GM19467 (cell line): ENCODE measurements at regions not wholly inside any gene's neighbourhood (a gene's known extent, or its start where the extent isn't known, plus 50 kb on each side); places are given as distances from the start of the nearest gene placed in this dataset.

Experiments used
- ATAC-seq: cut with Tn5 transposase; IDR thresholded peaks from one replicate; pipeline ENCODE4 v1.9.1; 2021; ENCODE audit warnings: mild to moderate bottlenecking, moderate library complexity; ENCODE audit not compliant: unreplicated experiment

DNA sequence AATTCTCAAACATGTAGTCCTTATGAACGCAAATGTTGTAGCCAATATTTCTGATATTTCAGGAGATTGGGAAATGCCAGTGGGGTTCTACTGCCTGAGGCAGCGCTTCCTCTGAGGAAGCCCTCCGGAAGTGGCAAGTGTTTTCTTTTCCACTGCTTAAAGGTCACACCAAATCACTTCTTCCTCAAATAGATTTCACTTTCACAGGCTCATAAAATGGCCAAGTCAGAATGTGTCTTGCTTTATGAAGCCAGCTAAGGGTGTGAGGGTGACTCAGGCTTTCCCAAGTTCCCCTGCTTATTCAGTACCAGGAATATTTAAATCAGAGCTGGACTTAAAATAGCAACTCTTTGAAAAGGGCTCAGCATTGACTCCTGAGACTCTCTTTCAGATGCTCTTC lies 514.2 kb upstream of the DIPK2B start:
- ATAC-seq: no peak

DNA sequence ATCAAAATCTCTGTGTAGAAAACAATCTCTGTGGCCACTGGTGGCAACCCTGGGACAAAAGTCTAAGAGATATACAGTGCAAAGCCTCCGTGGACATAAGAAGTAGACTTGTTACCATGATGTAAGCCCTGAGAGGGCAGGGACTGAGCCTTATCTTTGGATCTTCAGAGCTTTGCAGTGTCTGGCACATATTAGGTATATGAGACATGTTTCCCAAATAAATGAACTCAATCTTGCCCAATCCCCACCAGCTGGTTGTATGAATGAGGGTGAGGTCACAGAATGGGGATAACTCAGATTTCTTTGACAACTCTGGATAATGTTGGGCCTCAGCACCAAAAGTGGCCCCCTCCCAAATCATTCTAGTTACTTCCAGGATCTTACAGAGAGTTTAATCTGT lies 511.4 kb upstream of the DIPK2B start:
- no peak for ATAC-seq

DNA sequence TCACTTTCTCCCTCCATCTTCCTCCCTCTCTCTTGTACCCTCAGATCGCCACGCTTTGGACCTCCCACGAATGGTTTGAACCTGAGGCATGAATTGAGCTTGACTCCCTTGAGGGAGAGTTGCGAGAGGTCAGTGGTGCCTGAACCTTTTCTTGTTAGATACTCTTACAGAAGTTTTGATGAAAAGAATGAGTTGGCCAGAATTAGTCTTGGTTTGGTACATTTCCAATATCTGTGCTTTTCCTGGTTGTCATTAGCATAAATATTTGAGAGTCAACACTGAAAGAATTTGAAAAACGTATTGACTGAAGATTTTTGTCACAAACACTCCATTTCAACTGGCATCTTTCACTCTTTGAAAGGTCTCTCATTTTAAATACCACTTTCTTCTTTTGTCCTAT lies 510.6 kb upstream of the DIPK2B start:
- ATAC-seq: no peak

DNA sequence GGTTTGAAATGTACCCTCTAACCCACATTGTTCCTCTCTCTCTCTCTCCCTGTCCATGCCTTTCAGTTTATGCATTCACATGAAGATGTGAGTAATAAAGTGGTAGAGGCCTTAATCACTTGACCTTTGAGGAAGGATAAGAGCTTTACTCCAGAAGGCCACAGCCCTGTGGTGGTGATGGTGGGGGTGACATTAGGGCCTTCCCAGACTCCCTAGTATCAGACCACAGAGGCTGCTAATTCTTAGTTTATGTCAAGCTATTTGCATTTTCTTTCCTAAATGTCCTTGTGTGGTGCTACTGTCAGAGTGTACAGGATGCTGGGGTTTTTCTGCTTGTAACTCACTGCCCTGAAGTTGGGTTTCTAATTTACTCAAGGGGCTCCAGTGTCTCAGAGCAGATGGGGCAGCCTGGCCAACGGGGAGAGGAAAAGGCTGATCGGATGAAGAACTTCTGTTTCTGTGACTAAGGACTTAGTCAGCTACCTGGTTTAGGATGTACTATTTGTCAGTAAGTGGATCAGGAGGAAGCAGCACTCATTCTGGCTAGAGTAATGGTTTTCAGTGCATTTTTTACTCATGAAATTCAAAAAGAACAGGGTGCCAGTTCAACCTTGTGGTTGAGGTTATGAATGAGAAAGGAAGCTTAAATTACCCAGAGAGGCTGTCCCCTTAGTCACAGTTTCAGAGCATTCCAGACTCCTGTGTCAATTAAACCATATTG lies 509.6 kb upstream of the DIPK2B start:
- peak; percentile 62 for ATAC-seq

DNA sequence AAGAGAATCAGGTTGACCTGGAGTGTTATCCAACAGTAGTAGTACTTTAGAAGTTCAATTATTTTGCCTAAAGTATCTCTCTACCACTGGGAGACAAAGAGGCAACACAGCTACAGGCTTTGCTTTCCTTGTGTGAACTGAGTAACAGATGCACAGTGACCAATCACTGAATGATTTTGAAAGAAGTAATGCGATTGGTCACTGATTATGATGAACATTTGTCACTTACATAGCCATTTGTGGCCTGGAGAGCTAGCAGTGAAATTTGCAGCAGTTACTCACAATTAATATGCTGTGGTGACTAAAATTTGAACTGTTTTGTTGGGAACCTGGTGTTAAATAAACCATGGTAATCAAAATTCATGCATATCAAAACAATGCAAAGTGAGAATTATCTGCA lies 508.7 kb upstream of the DIPK2B start:
- no peak for ATAC-seq

DNA sequence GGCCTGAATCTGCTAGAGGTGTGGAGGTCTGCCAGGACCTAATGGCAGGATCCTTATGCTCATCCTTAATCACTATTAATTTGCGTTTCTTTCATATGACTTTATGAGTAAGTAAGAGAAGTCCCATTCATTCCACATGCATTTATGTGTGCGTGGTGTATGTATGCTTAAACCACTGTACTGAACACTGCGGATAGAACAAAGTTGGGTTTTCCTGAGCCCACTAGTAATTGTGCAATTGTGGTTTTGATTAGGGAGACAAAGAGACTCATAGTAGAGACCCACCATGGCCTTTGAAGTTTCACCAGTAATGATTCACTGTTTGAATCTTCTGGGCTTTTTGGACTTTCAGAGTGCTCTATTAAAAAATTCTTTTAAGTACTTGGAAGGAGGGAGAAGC lies 498.5 kb upstream of the DIPK2B start:
- no peak for ATAC-seq

DNA sequence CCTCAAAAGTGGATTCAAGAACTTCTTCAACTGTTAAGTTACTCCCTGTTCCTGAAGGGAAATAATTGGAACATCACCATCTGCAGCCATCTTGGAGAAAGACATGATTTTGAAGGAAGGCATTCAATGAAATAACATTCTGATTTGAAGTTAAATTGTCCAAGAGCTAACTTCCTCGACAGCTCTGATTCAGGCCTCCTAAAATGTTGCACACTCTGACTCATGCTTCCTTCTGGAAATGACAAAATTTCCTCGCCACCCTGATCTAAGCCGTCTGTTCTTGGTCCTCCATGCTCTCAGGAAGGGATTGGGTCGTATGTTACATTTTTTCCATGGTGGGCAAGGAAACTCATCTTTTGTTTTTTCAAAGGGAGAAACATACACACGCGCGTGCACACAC lies 496.9 kb upstream of the DIPK2B start:
- no peak for ATAC-seq

DNA sequence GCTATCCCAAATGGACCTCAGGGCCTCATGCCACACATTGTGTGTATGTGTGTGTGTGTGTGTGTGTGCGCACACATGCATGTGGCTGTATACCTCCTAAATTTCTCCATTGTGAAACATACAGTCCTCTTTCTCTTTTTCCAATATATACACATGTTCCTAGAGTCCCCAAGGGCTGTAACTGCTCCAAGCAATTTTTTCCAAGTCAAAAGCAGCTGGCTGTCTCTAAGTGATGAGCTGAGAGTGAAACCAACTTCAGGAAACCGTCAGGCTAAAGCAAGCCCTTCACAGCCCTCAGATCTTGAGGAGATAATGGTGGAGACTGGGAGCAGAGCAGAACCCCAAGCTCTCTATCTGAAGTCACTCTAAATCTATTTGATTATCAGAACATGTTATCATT lies 496.1 kb upstream of the DIPK2B start:
- no peak for ATAC-seq

DNA sequence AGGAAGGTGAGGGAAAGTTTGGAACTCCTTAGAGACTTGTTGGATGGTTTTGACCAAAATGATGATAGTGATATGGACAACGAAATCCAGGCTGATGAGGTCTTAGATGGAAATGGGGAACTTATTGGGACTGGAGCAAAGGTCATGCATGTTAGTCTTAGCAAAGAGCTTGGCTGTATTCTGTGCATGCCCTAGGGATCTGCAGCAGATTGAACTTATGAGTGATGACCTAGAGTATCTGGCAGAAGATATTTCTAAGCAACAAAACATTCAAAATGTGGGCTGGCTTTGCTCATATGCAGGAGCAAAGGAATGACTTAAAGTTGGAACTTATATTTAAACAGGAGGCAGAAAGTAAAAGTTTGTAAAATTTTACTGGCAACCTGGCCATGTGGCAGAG lies 489.3 kb upstream of the DIPK2B start:
- no peak for ATAC-seq

DNA sequence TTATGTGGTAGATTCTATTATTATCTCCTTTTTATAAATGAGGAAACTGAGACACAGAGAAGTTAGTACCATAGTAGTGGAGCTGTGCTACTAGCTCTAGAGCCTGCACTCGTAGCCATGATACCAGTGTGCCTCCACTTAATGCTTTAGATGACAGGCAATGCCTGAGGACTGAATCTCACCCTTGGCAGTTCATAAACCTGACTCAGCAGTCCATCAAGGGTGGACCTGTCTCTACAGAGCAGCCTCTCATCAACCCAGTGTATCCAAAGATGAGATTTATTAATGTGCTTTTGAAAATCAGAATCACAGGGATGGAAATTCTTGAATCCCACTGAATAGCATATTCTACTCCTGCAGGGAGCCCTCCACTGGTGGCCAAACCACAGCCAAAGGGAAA lies 483.2 kb upstream of the DIPK2B start:
- no peak for ATAC-seq

DNA sequence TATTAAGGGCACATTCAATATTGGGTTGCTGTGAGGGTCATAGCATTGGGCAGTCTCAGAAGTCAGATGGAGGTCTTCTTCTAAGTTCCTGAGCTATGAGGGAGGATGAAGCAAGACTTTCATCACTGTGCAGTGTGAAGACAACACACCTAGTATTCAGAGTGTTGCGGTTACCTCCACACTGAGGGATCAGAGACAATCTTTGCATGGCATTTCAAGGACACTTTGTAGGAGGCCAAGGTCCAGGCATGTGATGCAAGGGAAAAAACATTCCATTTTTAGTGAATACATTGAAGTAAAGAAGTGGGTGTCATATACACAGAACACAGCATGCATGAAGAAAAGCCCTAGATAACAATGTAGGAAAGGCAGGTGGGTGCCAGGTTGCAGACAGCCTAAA lies 481.2 kb upstream of the DIPK2B start:
- no peak for ATAC-seq

DNA sequence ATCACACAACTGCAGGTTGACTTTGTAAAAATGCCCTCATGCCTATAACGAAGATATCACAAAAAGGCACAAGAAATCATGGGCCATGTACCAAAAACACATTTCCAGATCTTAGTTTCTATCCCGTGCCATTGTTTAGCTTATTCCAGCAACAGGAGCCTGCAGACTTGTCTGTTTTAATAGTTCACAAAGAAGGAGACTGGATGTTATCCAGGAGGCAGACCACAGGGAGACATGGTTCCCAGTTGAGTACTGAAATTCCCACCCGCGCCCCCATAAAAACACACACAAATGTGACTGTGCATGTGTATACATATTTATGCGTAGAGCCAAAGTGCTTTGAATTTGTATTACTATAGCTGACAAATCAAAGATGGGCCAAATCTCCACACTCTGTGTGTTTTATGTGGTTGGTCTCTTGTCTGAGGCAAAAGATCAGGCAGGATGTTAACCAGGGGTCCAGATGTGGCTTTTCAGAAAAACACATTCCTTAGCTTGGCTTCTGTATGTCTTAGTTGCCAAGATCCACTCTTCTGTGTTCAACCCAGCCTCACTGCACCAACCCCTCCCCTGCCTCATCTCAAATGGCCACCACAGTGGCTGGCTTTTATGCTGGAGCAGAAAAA lies 469.2 kb upstream of the DIPK2B start:
- no peak for ATAC-seq

DNA sequence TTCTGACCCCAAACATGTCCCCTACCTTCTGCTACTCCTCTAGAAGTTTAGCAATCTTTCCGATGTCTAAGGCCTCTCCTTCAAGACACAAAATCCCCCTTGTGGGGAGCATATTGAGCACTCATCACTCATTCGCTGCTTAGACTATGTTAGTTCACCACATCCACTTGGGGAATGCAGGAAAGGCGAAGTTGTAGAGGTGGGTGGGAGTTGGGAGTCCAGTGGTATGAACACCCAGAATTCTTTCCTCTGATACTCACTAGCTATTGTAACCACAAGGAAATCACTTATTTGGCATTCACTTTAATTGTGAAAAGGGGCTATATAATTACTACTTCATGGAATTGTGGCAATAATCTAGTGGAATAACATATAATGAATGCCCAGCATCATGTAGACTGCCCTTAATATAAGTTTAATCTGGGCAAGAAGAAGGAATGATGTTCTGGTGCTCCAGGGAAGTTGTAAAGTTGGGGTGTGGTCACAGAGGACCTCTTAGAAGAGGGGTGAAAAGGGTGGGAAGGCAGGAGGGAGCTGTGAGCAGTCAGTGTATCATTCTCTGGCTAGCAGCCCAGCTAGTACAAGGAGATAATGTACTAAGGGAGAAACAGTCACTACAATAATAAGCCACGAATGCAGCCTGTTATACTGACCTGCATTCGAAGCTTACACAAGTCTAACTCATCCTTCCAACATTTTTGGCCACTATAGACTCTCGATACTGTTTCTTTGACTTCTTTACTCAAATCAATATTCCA lies 468.2 kb upstream of the DIPK2B start:
- no peak for ATAC-seq

DNA sequence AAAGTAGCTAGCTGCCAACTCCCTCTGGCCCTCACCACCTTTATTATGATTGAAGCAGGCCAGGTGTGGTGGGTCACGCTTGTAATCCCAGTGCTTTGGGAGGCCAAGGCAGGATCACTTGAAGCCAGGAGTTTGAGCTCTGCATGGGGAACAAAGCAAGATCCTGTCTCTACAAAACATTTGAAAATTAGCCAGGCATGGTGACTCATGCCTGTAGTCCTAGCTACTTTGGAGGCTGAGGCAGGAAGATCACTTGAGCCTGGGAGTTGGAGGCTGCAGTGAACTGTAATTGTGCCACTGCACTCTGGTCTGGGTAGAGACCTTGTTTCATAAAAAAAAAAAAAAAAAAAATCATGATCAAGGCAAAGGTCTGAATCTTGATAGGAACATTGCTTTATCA lies 467.0 kb upstream of the DIPK2B start:
- no peak for ATAC-seq

DNA sequence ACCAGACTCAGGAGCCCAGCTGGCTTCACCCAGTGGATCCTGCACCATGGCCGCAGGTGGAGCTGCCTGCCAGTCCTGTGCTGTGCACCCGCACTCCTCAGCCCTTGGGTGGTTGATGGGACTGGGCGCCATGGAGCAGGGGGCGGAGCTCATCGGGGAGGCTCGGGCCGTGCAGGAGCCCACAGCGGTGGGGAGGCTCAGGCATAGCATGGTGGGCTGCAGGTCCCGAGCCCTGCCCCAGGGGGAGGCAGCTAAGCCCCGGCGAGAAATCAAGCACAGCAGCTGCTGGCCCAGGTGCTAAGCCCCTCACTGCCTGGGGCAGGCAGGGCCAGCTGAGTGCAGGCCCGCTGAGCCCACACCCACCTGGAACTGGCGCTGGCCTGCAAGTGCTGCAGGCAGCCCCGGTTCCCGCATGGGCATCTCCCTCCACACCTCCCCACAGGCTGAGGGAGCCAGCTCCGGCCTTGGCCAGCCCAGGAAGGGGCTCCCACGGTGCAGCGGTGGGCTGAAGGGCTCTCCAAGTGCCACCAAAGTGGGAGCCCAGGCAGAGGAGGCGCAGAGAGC lies 464.1 kb upstream of the DIPK2B start:
- no peak for ATAC-seq

DNA sequence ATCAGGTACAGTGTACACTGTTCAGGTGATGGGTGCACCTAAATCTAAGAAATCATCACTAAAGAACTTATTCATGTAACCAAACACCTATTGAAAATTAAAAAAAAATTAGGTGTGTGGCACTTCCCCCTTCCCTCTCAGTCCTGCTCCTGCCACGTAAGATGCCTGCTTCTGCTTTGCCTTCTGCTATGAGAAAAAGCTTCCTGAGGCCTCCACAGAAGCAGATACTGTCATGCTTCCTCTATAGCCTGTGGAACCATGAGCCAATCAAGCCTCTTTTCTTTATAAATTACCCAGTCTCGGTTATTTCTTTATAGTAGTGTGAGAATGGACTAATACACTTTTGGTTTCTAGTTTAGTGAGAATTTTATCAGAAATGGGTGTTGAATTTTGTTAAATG lies 459.8 kb upstream of the DIPK2B start:
- no peak for ATAC-seq

DNA sequence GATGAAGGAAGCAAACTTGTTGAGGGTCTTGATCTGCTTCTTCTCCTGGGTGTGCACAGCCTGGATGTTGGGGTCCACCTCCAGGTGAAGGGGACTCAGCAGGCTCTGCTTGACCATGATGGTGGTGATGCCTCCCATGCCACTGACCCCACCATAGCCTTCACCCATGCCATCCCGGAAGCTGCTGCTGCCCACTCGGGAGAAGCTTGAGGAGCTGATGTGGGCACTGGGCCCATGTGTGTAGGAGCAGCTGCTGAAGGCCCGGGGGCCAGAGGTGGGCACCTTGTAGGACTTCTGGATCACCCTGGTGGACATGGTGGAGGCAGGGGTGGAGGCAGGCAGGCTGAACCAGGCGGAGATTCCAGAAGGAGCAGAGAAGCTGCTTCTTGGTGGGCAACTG lies 432.7 kb upstream of the DIPK2B start:
- no peak for ATAC-seq

DNA sequence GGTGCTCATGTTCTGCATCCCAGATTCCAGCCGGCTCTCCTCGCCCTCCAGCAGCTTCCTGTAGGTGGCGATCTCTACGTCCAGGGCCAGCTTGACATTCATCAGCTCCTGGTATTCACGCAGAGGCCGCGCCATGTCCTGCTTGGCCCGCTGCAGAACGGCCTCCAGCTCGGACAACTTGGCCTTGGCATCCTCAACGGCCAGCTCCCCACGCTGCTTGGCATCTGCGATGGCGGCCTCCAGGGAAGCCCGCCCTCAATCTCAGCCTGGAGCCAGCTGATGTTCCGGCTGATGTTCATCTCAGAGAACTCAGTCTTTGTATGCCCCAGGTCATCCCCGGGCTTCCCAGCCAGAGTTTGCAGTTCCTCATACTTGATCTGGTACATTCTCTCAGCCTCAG lies 431.8 kb upstream of the DIPK2B start:
- ATAC-seq: no peak

DNA sequence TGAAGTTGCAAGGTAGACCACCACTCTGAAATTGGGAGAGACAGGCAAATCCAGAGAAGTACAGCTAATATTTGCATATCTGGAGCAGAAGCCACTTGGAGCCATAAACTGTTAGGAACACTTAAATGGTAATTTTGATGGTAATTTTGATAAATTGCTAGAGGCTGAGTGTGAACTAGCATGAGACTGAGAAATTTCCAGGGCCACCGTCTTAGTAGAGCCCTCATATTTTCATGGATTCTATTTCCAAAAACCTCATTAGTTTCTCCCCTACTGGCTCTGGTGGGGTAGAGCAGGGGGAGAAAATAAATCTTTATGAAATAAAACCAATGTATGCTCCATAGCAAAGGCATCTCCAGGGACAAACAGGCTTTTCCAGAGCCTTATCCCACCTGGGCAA lies 429.4 kb upstream of the DIPK2B start:
- ATAC-seq: no peak

DNA sequence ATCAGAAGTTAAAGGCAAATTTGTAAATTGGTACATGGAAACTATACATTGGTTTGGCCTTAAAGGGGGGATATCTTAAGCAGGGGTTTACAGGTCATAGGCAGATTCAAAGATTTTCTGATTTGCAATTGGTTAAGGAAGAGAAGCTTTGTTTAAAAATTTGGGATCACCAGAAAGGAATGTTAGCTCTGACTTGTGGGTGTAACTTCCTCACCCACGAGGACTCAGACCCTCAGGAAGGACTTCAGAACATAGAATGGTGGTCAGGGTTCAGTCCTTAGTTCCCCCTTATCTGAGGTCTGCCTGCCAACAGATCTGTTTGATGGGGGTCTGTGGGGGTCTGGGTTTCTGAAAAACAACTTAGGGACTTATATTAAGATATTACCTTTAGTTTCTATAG lies 427.4 kb upstream of the DIPK2B start:
- no peak for ATAC-seq

DNA sequence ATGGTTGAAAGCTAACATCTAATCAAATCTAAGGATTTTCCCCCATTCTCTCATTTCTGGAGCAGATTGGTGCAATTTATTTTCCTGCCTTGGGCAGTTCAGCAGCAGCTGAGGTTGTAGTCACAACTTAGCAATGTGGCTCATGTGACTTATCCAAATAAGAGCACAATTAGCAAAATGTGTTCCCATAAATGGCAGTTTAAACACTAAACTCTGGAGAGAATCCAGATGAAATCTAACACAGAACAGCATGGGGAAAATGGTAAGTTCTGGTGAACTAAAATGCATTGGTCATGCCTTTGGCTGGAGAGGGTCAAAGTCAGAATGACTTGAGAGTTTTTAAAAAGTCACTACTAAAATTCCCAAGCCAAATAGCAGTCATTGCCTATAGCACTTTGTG lies 422.6 kb upstream of the DIPK2B start:
- ATAC-seq: no peak

DNA sequence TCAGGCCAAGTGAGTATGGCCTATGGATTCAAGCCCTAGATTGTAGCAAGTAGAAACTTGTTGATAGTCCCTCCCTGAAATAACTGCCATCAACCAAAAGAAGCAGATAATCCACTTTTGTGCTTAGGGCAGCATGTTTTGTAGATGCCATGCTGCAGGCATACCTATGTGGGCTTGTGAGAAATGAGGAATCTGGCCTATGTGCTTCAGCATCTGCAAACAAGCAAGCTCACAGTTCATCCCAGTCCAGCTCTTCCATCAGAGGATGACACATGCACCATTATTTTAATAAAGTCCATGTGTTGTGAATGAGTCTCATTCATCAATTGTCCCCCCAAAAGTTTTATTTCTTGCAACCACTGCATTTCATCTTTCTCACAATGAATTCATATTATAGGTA lies 421.9 kb upstream of the DIPK2B start:
- ATAC-seq: no peak
